HUES6 (cell line): ENCODE measurements at regions not wholly inside any gene's neighbourhood (a gene's known extent, or its start where the extent isn't known, plus 50 kb on each side); places are given as distances from the start of the nearest gene placed in this dataset.

Experiments used
- H3K27ac ChIP-seq: 2 replicates; pipeline ENCODE4 v1.7.0; 2013; ENCODE audit warnings: low read depth, mild to moderate bottlenecking, low read length, inconsistent platforms
- H3K27me3 ChIP-seq: 2 replicates; pipeline ENCODE4 v1.6.1; 2013; ENCODE audit warnings: low read length; ENCODE audit not compliant: control insufficient read depth, insufficient read depth
- H3K36me3 ChIP-seq: 2 replicates; pipeline ENCODE4 v1.6.1; 2013; ENCODE audit warnings: low read length; ENCODE audit not compliant: control insufficient read depth, insufficient read depth
- H3K4me1 ChIP-seq: 2 replicates; pipeline ENCODE4 v1.6.1; 2013; ENCODE audit warnings: low read length; ENCODE audit not compliant: control insufficient read depth, insufficient read depth
- H3K4me3 ChIP-seq: 2 replicates; pipeline ENCODE4 v1.5.1; 2013; ENCODE audit warnings: low read depth, low read length
- H3K9ac ChIP-seq: one replicate; pipeline ENCODE4 v1.6.1; 2013; ENCODE audit warnings: mild to moderate bottlenecking, low read length
- H3K9me3 ChIP-seq: 2 replicates; pipeline ENCODE4 v1.6.1; 2013; ENCODE audit warnings: low read depth, low read length; ENCODE audit not compliant: control insufficient read depth, insufficient read depth

DNA sequence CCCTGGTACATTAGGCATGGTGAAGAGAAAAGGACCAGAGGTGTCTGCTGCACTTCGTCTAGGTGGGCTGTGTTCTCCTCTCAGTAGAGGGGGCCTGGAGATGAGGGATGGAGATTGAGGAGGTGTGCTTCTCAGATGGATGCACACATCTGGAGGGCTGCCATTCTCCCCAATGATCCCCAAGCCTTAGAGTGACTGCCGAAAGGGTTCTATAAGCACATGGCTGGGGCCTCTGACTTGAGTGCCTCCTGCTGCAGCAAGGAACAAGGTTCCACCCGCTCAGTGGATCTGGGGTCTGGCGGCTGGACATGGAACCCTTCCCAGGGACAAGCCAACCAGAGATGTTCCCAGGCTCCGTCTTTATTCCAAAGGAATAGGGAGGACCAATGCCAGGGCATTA, 66.8 kb downstream of the CPN2 start:
- Histone ChIP-seq H3K9me3 (no peaks in the 10 kb centered on the region), H3K27ac (no peak overlapping the region), H3K4me1 (peaks cover 26% of the 10 kb centered on the region), H3K4me3 (no peak overlapping the region), H3K9ac (no peak overlapping the region), H3K27me3 (peaks cover 5% of the 10 kb centered on the region; the same call in 1 of the 2 replicates), H3K36me3 (no peaks in the 10 kb centered on the region)

DNA sequence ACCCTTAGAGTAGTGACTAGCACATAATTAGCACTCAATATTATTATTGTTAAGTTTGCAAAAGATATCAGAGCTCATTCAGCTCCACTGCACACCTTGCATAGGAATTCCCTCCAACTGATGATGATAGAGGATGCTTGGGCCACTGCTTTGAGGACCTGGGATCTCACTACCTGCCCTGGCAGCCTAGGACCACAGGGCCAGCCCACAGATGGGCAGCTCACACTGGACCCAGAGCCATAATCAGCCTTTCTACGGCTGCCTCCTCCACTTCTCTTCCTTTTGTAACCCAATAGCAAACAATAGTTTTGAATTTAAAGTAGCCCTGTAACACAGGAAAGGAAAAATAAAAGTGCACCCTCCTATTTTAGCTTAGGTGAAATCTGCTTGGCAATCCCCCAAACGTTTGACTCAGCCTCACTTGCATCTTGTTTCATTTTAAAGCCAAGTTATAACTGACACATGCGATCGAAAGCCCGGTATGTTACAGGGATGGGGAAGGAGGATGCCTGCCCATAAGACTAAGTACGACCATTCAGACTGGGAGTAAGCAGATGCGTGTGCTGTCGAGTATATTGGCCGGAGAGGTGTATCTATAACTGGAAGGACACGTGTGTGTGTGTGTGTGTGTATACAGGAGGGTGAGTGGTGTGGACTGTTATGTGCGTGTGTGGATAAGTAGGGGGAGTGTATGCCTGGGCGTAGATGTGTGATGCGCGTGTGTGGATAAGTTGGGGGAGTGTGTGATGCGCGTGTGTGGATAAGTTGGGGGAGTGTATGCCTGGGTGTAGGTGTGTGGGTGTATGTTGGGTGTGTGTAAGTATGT, 65.9 kb downstream of the CPN2 start:
- no peak overlapping the region for H3K4me3 ChIP-seq
- H3K27me3 ChIP-seq: peaks cover 5% of the 10 kb centered on the region; the same call in 1 of the 2 replicates
- no peaks in the 10 kb centered on the region for H3K36me3 ChIP-seq
- no peak overlapping the region for H3K9ac ChIP-seq
- H3K4me1 ChIP-seq: peaks cover 26% of the 10 kb centered on the region
- H3K9me3 ChIP-seq: no peaks in the 10 kb centered on the region
- H3K27ac ChIP-seq: no peak overlapping the region

DNA sequence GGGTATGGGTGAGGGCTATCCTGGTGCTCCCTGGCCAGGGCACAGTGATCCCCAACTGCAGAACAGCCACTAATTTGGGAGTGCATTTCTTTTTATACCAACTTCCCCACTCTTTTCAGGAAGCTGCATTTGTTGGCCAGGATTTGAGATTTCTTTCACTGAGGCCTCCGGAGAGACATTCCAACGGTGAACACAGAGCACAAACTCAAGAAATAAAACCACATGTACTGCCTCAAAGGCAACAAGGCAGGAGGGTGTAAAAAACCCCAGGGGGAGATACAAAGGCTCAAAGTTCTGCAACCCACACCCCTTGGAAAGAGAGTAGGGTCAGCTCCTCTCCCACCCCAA, 65.3 kb downstream of the CPN2 start:
- peaks cover 5% of the 10 kb centered on the region; the same call in 1 of the 2 replicates for H3K27me3 ChIP-seq
- no peak overlapping the region for H3K27ac ChIP-seq
- H3K9ac ChIP-seq: no peak overlapping the region
- H3K4me1 ChIP-seq: peaks cover 26% of the 10 kb centered on the region
- no peak overlapping the region for H3K4me3 ChIP-seq
- H3K36me3 ChIP-seq: no peaks in the 10 kb centered on the region
- H3K9me3 ChIP-seq: no peaks in the 10 kb centered on the region

DNA sequence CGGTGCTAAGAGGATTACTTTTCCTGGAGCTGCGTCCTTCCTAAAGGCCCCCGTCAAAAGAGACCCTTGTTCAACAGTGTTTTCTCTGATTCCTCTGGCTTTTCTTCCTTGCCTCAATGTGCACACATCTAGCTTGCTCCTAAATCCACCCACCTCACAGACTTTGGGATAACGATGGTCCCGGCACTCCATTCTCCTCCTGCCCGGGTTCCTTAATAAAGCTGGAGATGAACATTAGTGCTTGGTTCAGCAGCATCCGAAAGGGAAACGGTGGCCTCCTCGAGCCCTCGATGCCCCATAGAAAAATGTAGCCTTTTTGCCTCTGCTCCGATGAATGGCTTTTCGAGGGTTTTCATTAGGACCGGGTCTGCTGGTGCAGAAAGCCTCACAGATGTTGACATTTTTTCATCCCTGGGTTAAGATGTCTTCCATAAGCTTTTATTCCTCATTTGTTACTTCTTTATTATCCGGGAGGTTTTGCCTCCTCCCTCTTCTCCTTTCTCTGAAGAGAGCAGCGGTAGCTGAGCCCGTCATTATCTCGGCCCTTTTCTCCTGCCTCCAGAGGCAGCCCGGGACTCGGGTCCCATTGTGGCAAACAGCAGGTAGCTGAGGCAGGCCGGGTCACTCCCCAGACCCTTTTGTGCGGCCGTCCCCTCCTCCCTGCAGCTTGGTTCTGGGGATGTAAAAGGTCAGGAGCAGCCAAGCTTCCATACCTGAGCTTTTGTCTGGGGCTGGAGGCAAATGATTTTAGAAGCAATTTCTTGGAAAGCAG, 64.6 kb downstream of the CPN2 start:
- Histone ChIP-seq H3K9me3 (no peaks in the 10 kb centered on the region), H3K9ac (no peak overlapping the region), H3K4me3 (0 out of 2 replicates have a peak overlapping the region, but pooled peaks have one; percentile 6)

DNA sequence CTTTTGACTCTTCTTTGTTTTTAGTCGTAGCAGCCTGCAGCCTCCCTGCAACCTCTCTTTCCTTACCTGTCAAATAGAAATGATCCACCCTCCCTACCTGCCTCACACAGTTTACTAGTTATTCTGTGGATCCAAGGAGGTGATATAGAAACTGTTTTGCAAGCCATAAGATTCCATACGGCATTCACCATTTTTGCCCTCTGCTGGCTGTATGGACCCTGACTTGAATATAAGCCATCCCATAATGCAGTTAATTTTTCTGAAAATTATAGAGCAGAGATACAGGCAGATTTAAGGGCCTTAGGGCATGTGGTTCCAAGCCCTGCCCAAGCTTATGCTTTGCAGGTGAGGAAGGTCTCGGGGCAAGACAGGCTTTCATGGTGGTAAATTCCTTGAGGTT, 63.8 kb downstream of the CPN2 start:
- peaks cover 26% of the 10 kb centered on the region for H3K4me1 ChIP-seq
- no peak overlapping the region for H3K9ac ChIP-seq
- H3K27ac ChIP-seq: no peak overlapping the region
- H3K27me3 ChIP-seq: peaks cover 5% of the 10 kb centered on the region; the same call in 1 of the 2 replicates
- no peaks in the 10 kb centered on the region for H3K36me3 ChIP-seq
- H3K4me3 ChIP-seq: no peak overlapping the region
- no peaks in the 10 kb centered on the region for H3K9me3 ChIP-seq

More for the DNA sequence above, 64.6 kb downstream of the CPN2 start:
- Histone ChIP-seq H3K36me3 (no peaks in the 10 kb centered on the region), H3K27me3 (peaks cover 5% of the 10 kb centered on the region; the same call in 1 of the 2 replicates), H3K27ac (no peak overlapping the region), H3K4me1 (peaks cover 26% of the 10 kb centered on the region)

DNA sequence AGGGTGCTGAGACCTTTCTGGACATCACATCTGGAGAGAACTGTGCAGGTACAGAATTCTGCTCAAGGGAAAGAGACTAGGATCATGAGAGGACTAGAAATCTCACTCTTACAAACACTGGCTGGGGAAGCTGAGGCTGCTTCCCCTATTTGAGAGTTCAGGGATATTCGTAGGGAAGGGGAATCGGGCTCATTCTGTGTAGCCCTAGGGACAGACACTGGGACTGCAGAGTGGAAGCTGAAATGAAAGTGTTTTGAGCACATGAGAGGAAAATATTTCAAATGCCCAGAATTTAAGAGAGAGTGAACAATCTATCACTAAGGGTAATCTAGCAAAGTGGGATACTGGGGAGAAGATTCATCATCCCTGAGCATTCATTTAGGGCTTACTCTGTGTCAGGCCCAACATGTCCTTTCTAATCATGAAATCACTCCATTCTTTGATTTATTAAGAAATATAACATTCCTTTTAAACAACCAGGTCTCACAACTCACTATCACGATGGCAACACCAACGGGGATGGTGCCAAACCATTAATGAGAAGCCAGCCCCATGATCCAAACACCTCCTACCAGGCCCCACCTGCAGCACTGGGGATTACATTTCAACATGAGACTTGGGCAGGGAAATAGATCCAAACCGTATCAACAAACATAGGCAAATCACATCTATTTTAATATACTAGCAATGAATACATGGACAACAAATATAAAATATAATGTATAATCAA, 63.0 kb downstream of the CPN2 start:
- Histone ChIP-seq H3K27ac (no peak overlapping the region), H3K9ac (no peak overlapping the region), H3K9me3 (no peaks in the 10 kb centered on the region), H3K27me3 (peaks cover 5% of the 10 kb centered on the region; the same call in 1 of the 2 replicates), H3K36me3 (no peaks in the 10 kb centered on the region), H3K4me3 (no peak overlapping the region), H3K4me1 (peaks cover 26% of the 10 kb centered on the region)
